Naive thymus-derived CD4-positive, alpha-beta T cell (primary cell): ENCODE measurements at regions not wholly inside any gene's neighbourhood (a gene's known extent, or its start where the extent isn't known, plus 50 kb on each side); places are given as distances from the start of the nearest gene placed in this dataset.

Experiments used
- ATAC-seq: fragments of 150-1000 bp; cut with Tn5 transposase; 2 replicates; pipeline ENCODE4 v1.10.0; 2021; ENCODE audit warnings: mild to moderate bottlenecking, moderate library complexity
- CTCF ChIA-PET: fragments of 350-600 bp; sonication (Branson Sonifier 250); formaldehyde crosslinking; loops from one replicate; lab custom pipeline; 2021; ENCODE audit warnings: antibody characterized with exemption; lab: Charles Lee
- POLR2A ChIA-PET: fragments of 350-600 bp; sonication (Branson Sonifier 250); formaldehyde crosslinking; loops from one replicate; lab custom pipeline; 2021; ENCODE audit warnings: antibody characterized with exemption, inconsistent platforms; lab: Charles Lee
- DNase-seq, 9 donors: peaks; one replicate each; pipeline versions ENCODE4 v3.0.0 to v3.0.0-alpha.2; 2020 to 2022; ENCODE audit warnings: mixed read lengths in 1 of 9
- H3K27ac ChIP-seq: one replicate; pipeline ENCODE4 v1.7.0; 2013; ENCODE audit warnings: mild to moderate bottlenecking, low read depth, low read length, moderate library complexity
- H3K27me3 ChIP-seq, 2 donors: one replicate each; pipeline ENCODE4 v1.7.0; 2013; ENCODE audit warnings: low read length in 2 of 2, mild to moderate bottlenecking in 2 of 2, moderate library complexity in 2 of 2; ENCODE audit not compliant: control insufficient read depth in 2 of 2, insufficient read depth in 2 of 2
- H3K36me3 ChIP-seq, 3 experiments: 1 replicate in 2 of 3; 2 replicates in 1 of 3; pipeline ENCODE4 v1.7.0; 2013; ENCODE audit warnings: low read length in 3 of 3, mild to moderate bottlenecking in 3 of 3, moderate library complexity in 1 of 3; ENCODE audit not compliant: insufficient read depth in 3 of 3, control insufficient read depth in 2 of 3
- H3K4me1 ChIP-seq, 2 donors: one replicate each; pipeline ENCODE4 v1.7.0; 2013; ENCODE audit warnings: low read length in 2 of 2, mild to moderate bottlenecking in 2 of 2, moderate library complexity in 1 of 2; ENCODE audit not compliant: control insufficient read depth in 2 of 2, insufficient read depth in 2 of 2
- H3K4me3 ChIP-seq: 2 replicates; pipeline ENCODE4 v1.7.0; 2013; ENCODE audit warnings: mild to moderate bottlenecking, low read length
- H3K9me3 ChIP-seq, 3 experiments: 1 replicate in 2 of 3; 2 replicates in 1 of 3; pipeline ENCODE4 v1.7.0; 2013; ENCODE audit warnings: low read length in 3 of 3; ENCODE audit not compliant: control insufficient read depth in 2 of 3
- H3K27ac Mint-ChIP-seq, 9 donors: one replicate each; pipeline ENCODE4 v1.8.0; 2020 to 2022; ENCODE audit warnings: mixed read lengths in 9 of 9, mild to moderate bottlenecking in 8 of 9, moderate library complexity in 5 of 9, inconsistent platforms in 2 of 9
- H3K27me3 Mint-ChIP-seq, 5 donors: one replicate each; pipeline ENCODE4 v1.8.0; 2021 to 2022; ENCODE audit warnings: mixed read lengths in 5 of 5, mild to moderate bottlenecking in 1 of 5
- H3K36me3 Mint-ChIP-seq, 5 donors: one replicate each; pipeline ENCODE4 v1.8.0; 2020 to 2022; ENCODE audit warnings: mixed read lengths in 5 of 5, mild to moderate bottlenecking in 3 of 5, inconsistent platforms in 1 of 5
- H3K4me1 Mint-ChIP-seq, 7 donors: one replicate each; pipeline ENCODE4 v1.8.0; 2020 to 2022; ENCODE audit warnings: mixed read lengths in 7 of 7, mild to moderate bottlenecking in 3 of 7, inconsistent platforms in 1 of 7
- H3K4me3 Mint-ChIP-seq, 10 donors: one replicate each; pipeline ENCODE4 v1.8.0; 2020 to 2022; ENCODE audit warnings: mild to moderate bottlenecking in 10 of 10, mixed read lengths in 10 of 10, moderate library complexity in 6 of 10, inconsistent platforms in 2 of 10
- H3K9me3 Mint-ChIP-seq, 11 donors: one replicate each; pipeline ENCODE4 v1.8.0; 2020 to 2022; ENCODE audit warnings: mixed read lengths in 11 of 11, mild to moderate bottlenecking in 4 of 11, inconsistent platforms in 1 of 11, moderate library complexity in 1 of 11
- intact Hi-C, 2 donors: fragments of 100-400 bp; cut with micrococcal nuclease; formaldehyde crosslinking; loops; one replicate each; pipeline ENCODE4 v1.15.1; 2023

- Mint-ChIP-seq H3K4me1 (peaks cover 0 to 1% (median 0%) of the 10 kb centered on the region in 7 donors), H3K27me3 (no peaks in the 10 kb centered on the region), H3K36me3 (no peaks in the 10 kb centered on the region), H3K4me3 (no peak overlapping the region), H3K9me3 (peaks cover 0 to 15% (median 2%) of the 10 kb centered on the region in 11 donors), H3K27ac (no peak overlapping the region)
- POLR2A ChIA-PET: no interaction called here
- no peak overlapping the region for H3K4me3 ChIP-seq
- no peaks in the 10 kb centered on the region for H3K36me3 ChIP-seq
- intact Hi-C loops: no loop called here
- CTCF ChIA-PET: no interaction called here
- H3K27me3 ChIP-seq: no peaks in the 10 kb centered on the region
- no peaks in the 10 kb centered on the region for H3K9me3 ChIP-seq
- no peak overlapping the region for H3K27ac ChIP-seq
- H3K4me1 ChIP-seq: no peaks in the 10 kb centered on the region
- DNase-seq: no peak
- ATAC-seq: no peak
Measured at GRCh38 chr6:22470454-22471131, 98.8 kb upstream of the HDGFL1 start.

- H3K27me3 ChIP-seq: no peaks in the 10 kb centered on the region
- H3K9me3 ChIP-seq: no peaks in the 10 kb centered on the region
- H3K4me3 ChIP-seq: no peak overlapping the region
- Mint-ChIP-seq H3K36me3 (no peaks in the 10 kb centered on the region), H3K9me3 (peaks cover 0 to 11% (median 0%) of the 10 kb centered on the region in 11 donors), H3K4me1 (peaks cover 0 to 1% (median 0%) of the 10 kb centered on the region in 7 donors), H3K4me3 (no peak overlapping the region), H3K27me3 (no peaks in the 10 kb centered on the region), H3K27ac (no peak overlapping the region)
- H3K27ac ChIP-seq: no peak overlapping the region
- intact Hi-C loops: no loop called here
- DNase-seq: no peak
- no peak for ATAC-seq
- H3K4me1 ChIP-seq: no peaks in the 10 kb centered on the region
- no peaks in the 10 kb centered on the region for H3K36me3 ChIP-seq
- POLR2A ChIA-PET: no interaction called here
- CTCF ChIA-PET: no interaction called here
Measured at GRCh38 chr6:22471132-22471690, 98.2 kb upstream of the HDGFL1 start.

GRCh38 chr6:22471746-22472145, 97.6 kb upstream of the HDGFL1 start:
- no peak overlapping the region for H3K4me3 Mint-ChIP-seq

GRCh38 chr6:22473991-22474682, 95.2 kb upstream of the HDGFL1 start:
- no peak for DNase-seq
- Histone ChIP-seq H3K9me3 (no peaks in the 10 kb centered on the region), H3K4me1 (no peaks in the 10 kb centered on the region), H3K36me3 (no peaks in the 10 kb centered on the region), H3K4me3 (no peak overlapping the region), H3K27ac (no peak overlapping the region), H3K27me3 (no peaks in the 10 kb centered on the region)
- ChIA-PET CTCF (no interaction called here), POLR2A (no interaction called here)
- Mint-ChIP-seq H3K27me3 (no peaks in the 10 kb centered on the region), H3K27ac (no peak overlapping the region), H3K4me3 (no peak overlapping the region), H3K36me3 (no peaks in the 10 kb centered on the region), H3K9me3 (peaks cover 0 to 9% (median 0%) of the 10 kb centered on the region in 11 donors), H3K4me1 (peaks cover 0 to 1% (median 0%) of the 10 kb centered on the region in 7 donors)
- intact Hi-C loops: no loop called here
- peak; percentile 22 for ATAC-seq

More at GRCh38 chr6:22471746-22472145, 97.6 kb upstream of the HDGFL1 start:
- no peaks in the 10 kb centered on the region for H3K9me3 ChIP-seq
- CTCF ChIA-PET: no interaction called here
- Mint-ChIP-seq H3K9me3 (peaks cover 0 to 11% (median 0%) of the 10 kb centered on the region in 11 donors), H3K36me3 (no peaks in the 10 kb centered on the region), H3K27ac (no peak overlapping the region), H3K27me3 (no peaks in the 10 kb centered on the region), H3K4me1 (peaks cover 0 to 1% (median 0%) of the 10 kb centered on the region in 7 donors)
- ATAC-seq: no peak
- intact Hi-C loops: no loop called here
- no peak overlapping the region for H3K27ac ChIP-seq
- POLR2A ChIA-PET: no interaction called here
- no peaks in the 10 kb centered on the region for H3K36me3 ChIP-seq
- DNase-seq: no peak
- H3K4me3 ChIP-seq: no peak overlapping the region
- no peaks in the 10 kb centered on the region for H3K27me3 ChIP-seq
- no peaks in the 10 kb centered on the region for H3K4me1 ChIP-seq

- CTCF ChIA-PET: no interaction called here
- Histone ChIP-seq H3K4me1 (no peaks in the 10 kb centered on the region), H3K9me3 (no peaks in the 10 kb centered on the region), H3K36me3 (no peaks in the 10 kb centered on the region), H3K4me3 (no peak overlapping the region), H3K27ac (no peak overlapping the region), H3K27me3 (no peaks in the 10 kb centered on the region)
- Mint-ChIP-seq H3K27ac (no peak overlapping the region), H3K4me3 (no peak overlapping the region), H3K27me3 (no peaks in the 10 kb centered on the region), H3K36me3 (no peaks in the 10 kb centered on the region), H3K9me3 (peaks cover 0 to 7% (median 1%) of the 10 kb centered on the region in 11 donors), H3K4me1 (no peaks in the 10 kb centered on the region)
- ATAC-seq: no peak
- intact Hi-C loops: no loop called here
- POLR2A ChIA-PET: no interaction called here
- no peak for DNase-seq
Measured at GRCh38 chr6:22476811-22477390, 92.5 kb upstream of the HDGFL1 start.

GRCh38 chr6:22497276-22497675, 72.1 kb upstream of the HDGFL1 start:
- H3K4me1 ChIP-seq: no peaks in the 10 kb centered on the region
- no peaks in the 10 kb centered on the region for H3K9me3 ChIP-seq
- H3K9me3 Mint-ChIP-seq: peaks cover 0 to 4% (median 0%) of the 10 kb centered on the region in 11 donors
- no peak overlapping the region for H3K27ac ChIP-seq
- H3K27ac Mint-ChIP-seq: no peak overlapping the region
- H3K4me1 Mint-ChIP-seq: no peaks in the 10 kb centered on the region
- ChIA-PET CTCF (no interaction called here), POLR2A (no interaction called here)
- no peak overlapping the region for H3K4me3 ChIP-seq
- intact Hi-C loops: no loop called here
- H3K36me3 Mint-ChIP-seq: no peaks in the 10 kb centered on the region
- DNase-seq: no peak
- no peaks in the 10 kb centered on the region for H3K27me3 Mint-ChIP-seq
- H3K27me3 ChIP-seq: no peaks in the 10 kb centered on the region
- no peaks in the 10 kb centered on the region for H3K36me3 ChIP-seq
- H3K4me3 Mint-ChIP-seq: no peak overlapping the region
- no peak for ATAC-seq
